ENCODE measurements at regions not wholly inside any gene's neighbourhood (a gene's known extent, or its start where the extent isn't known, plus 50 kb on each side); places are given as distances from the start of the nearest gene placed in this dataset.

DNA sequence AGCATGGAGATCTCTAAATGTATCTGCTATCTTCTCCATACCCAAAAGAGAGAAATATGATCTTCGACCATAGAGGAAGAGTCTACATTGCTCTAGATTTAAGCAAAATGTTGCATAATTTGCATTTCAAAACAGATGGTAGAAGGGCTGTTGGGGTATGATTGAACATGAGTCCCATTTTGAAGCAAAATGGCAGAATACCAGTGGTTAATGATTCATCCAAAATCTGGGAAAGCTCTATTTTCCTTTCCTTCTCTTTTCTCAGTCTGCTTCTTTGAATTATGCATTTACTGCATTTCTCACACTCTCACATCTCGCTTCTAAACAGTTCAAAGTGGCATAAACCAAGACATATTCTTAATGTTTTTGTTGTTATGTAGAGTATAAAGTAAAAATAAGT lies 178.5 kb downstream of the MACC1 start:
- TF ChIP-seq, protein P1, sequence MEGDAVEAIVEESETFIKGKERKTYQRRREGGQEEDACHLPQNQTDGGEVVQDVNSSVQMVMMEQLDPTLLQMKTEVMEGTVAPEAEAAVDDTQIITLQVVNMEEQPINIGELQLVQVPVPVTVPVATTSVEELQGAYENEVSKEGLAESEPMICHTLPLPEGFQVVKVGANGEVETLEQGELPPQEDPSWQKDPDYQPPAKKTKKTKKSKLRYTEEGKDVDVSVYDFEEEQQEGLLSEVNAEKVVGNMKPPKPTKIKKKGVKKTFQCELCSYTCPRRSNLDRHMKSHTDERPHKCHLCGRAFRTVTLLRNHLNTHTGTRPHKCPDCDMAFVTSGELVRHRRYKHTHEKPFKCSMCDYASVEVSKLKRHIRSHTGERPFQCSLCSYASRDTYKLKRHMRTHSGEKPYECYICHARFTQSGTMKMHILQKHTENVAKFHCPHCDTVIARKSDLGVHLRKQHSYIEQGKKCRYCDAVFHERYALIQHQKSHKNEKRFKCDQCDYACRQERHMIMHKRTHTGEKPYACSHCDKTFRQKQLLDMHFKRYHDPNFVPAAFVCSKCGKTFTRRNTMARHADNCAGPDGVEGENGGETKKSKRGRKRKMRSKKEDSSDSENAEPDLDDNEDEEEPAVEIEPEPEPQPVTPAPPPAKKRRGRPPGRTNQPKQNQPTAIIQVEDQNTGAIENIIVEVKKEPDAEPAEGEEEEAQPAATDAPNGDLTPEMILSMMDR (IDR thresholded peaks at IDR 0.05), result no peak
- no peak for TF ChIP-seq POLR2A (IDR thresholded peaks at IDR 0.05)
